Calu3 (cell line): ENCODE measurements at regions not wholly inside any gene's neighbourhood (a gene's known extent, or its start where the extent isn't known, plus 50 kb on each side); places are given as distances from the start of the nearest gene placed in this dataset.
A peak's percentile ranks its signal among the peaks of the same experiment; 100 is the strongest.

Experiments used
- BruUV-seq: library from RNA; stranded (reverse); fragments of 400-500 nt; replicated peaks from 2 replicates; lab custom pipeline; 2021; lab: Mats Ljungman, UMichigan
- CTCF ChIA-PET: fragments of 300-600 bp; sonication (Branson Sonifier 250); formaldehyde crosslinking; loops from one replicate; lab custom pipeline; 2022; ENCODE audit warnings: antibody characterized with exemption; lab: Charles Lee
- DNase-seq: peaks from one replicate; pipeline ENCODE4 v3.0.0; 2022
- H3K27ac Mint-ChIP-seq: one replicate; pipeline ENCODE4 v1.8.0; 2022; ENCODE audit warnings: mixed read lengths; ENCODE audit not compliant: unreplicated experiment
- H3K27me3 Mint-ChIP-seq: one replicate; pipeline ENCODE4 v1.8.0; 2022; ENCODE audit warnings: mixed read lengths; ENCODE audit not compliant: unreplicated experiment
- H3K36me3 Mint-ChIP-seq: one replicate; pipeline ENCODE4 v1.8.0; 2022; ENCODE audit warnings: mild to moderate bottlenecking, moderate library complexity, mixed read lengths; ENCODE audit not compliant: insufficient read depth, unreplicated experiment
- H3K4me1 Mint-ChIP-seq: one replicate; pipeline ENCODE4 v1.8.0; 2022; ENCODE audit warnings: mild to moderate bottlenecking, low read depth, mixed read lengths; ENCODE audit not compliant: unreplicated experiment
- H3K4me3 Mint-ChIP-seq: one replicate; pipeline ENCODE4 v1.8.0; 2022; ENCODE audit warnings: mild to moderate bottlenecking, low read depth, moderate library complexity, mixed read lengths; ENCODE audit not compliant: unreplicated experiment
- H3K9me3 Mint-ChIP-seq: one replicate; pipeline ENCODE4 v1.8.0; 2022; ENCODE audit warnings: low read depth, mixed read lengths; ENCODE audit not compliant: unreplicated experiment
- intact Hi-C: fragments of 100-400 bp; cut with micrococcal nuclease; formaldehyde crosslinking; loops from one replicate; pipeline ENCODE4 v1.10.0; 2022; ENCODE audit not compliant: unreplicated experiment
- TF ChIP-seq, protein P1 (sequence below): fragments of 200-600 bp; IDR thresholded peaks from one replicate; pipeline ENCODE4 v1.8.0; 2022; ENCODE audit warnings: antibody characterized with exemption; ENCODE audit not compliant: unreplicated experiment

DNA sequence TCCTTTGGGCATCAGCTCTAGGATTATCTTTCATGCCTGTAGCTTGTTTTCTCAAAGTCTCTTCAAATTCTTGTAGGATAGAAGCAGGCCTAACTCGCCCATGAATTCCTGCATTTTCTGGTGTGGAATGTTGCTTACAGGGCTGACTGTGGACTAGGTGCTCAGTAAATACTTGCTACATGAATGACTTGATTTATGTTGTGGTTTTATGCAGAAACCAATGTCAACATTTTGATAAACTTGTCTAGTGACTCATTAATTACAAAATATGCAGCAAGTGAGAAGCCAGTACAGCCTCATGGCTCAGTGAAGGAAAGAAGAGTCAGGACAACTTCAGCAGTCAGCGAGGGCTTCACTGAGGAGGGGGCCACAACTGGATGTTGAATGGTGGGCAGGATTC lies 110.6 kb upstream of the SIX2 start:
- CTCF ChIA-PET = interaction anchor here (0.6 to 1.1 kb wide), 5 partner anchors 9 to 144 kb away, joined by 3 to 6 read pairs (median 3); no protein-coding TSS in a partner anchor
- intact Hi-C loops = loop anchor here (5.0 kb wide), 1 partner anchor 52 kb away; no protein-coding TSS in a partner anchor

DNA sequence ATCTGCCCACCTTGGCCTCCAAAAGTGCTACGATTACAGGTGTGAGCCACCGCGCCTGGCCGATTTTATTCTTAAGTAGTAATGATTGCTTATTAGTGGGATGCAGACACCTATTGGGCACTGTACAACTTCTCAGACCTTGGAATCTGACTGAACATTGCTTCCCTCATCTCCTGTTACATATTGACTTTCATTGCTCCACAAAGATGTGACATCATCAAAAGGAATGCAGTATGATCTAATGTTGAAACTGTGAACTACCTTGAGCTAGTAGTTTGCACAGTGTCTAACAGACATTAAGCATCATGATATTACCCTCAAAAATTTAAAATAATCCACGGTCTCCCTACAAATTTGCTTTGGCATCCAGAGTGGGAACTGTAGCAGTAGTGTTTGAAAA lies 109.8 kb upstream of the SIX2 start:
- Mint-ChIP-seq H3K27me3 (no peaks in the 10 kb centered on the region), H3K36me3 (peaks cover 7% of the 10 kb centered on the region), H3K4me3 (peak overlapping the region; percentile 22), H3K4me1 (peaks cover 46% of the 10 kb centered on the region), H3K9me3 (no peaks in the 10 kb centered on the region), H3K27ac (peak overlapping the region; percentile 84)
- peak; percentile 38 for DNase-seq
- TF ChIP-seq, protein P1, sequence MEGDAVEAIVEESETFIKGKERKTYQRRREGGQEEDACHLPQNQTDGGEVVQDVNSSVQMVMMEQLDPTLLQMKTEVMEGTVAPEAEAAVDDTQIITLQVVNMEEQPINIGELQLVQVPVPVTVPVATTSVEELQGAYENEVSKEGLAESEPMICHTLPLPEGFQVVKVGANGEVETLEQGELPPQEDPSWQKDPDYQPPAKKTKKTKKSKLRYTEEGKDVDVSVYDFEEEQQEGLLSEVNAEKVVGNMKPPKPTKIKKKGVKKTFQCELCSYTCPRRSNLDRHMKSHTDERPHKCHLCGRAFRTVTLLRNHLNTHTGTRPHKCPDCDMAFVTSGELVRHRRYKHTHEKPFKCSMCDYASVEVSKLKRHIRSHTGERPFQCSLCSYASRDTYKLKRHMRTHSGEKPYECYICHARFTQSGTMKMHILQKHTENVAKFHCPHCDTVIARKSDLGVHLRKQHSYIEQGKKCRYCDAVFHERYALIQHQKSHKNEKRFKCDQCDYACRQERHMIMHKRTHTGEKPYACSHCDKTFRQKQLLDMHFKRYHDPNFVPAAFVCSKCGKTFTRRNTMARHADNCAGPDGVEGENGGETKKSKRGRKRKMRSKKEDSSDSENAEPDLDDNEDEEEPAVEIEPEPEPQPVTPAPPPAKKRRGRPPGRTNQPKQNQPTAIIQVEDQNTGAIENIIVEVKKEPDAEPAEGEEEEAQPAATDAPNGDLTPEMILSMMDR = no peak
- intact Hi-C loops = no loop called here
- CTCF ChIA-PET = interaction anchor here (0.6 to 1.1 kb wide), 5 partner anchors 10 to 138 kb away, joined by 3 to 6 read pairs (median 4); no protein-coding TSS in a partner anchor
- BruUV-seq = no TSS peak

More for the DNA sequence above, 110.6 kb upstream of the SIX2 start:
- Mint-ChIP-seq H3K4me1 (peaks cover 48% of the 10 kb centered on the region), H3K27ac (peak overlapping the region; percentile 84), H3K9me3 (no peaks in the 10 kb centered on the region), H3K4me3 (peak overlapping the region; percentile 39), H3K36me3 (peaks cover 7% of the 10 kb centered on the region), H3K27me3 (no peaks in the 10 kb centered on the region)
- no TSS peak for BruUV-seq
- DNase-seq = peak; percentile 46
- TF ChIP-seq, protein P1 = no peak

DNA sequence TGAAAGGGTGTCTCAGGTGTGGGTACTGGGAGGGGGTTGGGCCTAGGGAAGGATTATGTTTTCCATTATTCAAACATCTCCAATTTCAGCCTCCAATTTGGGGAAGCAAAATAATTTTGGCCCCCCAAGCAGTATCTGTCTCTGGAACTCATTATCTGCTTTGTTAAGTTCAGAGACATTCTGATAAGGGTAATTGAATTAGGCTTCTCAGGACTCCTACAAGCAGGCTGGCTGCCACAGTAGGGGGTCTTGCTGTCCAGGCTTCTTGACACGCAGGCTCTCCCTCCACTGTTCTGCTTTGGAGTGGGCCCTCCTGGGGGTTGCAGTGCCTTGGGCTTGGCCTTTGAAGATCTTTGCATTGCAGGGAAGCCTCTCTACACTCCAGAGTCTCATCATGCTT lies 108.1 kb upstream of the SIX2 start:
- H3K36me3 Mint-ChIP-seq = peaks cover 7% of the 10 kb centered on the region

DNA sequence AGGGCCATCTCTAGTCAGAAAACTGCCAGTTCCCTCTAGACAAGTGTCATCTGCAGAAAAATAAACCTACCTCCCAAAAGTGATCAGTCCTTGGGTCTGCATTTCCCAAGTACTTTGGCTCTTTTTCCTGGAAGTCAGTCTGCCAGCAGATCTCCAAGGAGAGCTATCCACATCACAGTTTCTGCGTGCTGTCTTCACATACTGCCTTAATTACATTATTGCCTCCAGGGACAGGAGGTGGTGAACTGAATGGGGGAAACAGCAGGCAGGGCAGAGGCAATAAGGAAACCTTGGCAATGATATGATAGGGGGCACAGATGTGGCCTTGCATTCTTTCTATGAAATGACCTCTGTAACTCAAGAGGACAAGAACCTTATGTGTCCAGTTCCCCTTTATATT lies 105.9 kb upstream of the SIX2 start:
- no TSS peak for BruUV-seq
- TF ChIP-seq, protein P1 = no peak
- intact Hi-C loops = no loop called here
- no peaks in the 10 kb centered on the region for H3K9me3 Mint-ChIP-seq
- H3K4me3 Mint-ChIP-seq = no peak overlapping the region
- H3K4me1 Mint-ChIP-seq = peaks cover 14% of the 10 kb centered on the region
- no peaks in the 10 kb centered on the region for H3K27me3 Mint-ChIP-seq
- peaks cover 7% of the 10 kb centered on the region for H3K36me3 Mint-ChIP-seq
- no peak overlapping the region for H3K27ac Mint-ChIP-seq
- CTCF ChIA-PET = no interaction called here
- no peak for DNase-seq

More for the DNA sequence above, 108.1 kb upstream of the SIX2 start:
- BruUV-seq = no TSS peak
- H3K9me3 Mint-ChIP-seq = no peaks in the 10 kb centered on the region
- DNase-seq = no peak
- TF ChIP-seq, protein P1 = no peak
- no peak overlapping the region for H3K27ac Mint-ChIP-seq
- CTCF ChIA-PET = no interaction called here
- H3K4me1 Mint-ChIP-seq = peaks cover 33% of the 10 kb centered on the region
- H3K4me3 Mint-ChIP-seq = no peak overlapping the region
- H3K27me3 Mint-ChIP-seq = no peaks in the 10 kb centered on the region
- intact Hi-C loops = no loop called here
